22Rv1 (cell line): ENCODE measurements at regions not wholly inside any gene's neighbourhood (a gene's known extent, or its start where the extent isn't known, plus 50 kb on each side); places are given as distances from the start of the nearest gene placed in this dataset.

ENCODE experiments used
- ZFX ChIP-seq: fragments of 450-650 bp; IDR thresholded peaks from 2 replicates; pipeline ENCODE4 v1.6.1; 2017; ENCODE audit warnings: antibody characterized with exemption, borderline replicate concordance
- TF ChIP-seq, protein P1 (sequence below): fragments of 450-650 bp; IDR thresholded peaks from 2 replicates; pipeline ENCODE4 v1.5.1; 2017; ENCODE audit warnings: mild to moderate bottlenecking

DNA sequence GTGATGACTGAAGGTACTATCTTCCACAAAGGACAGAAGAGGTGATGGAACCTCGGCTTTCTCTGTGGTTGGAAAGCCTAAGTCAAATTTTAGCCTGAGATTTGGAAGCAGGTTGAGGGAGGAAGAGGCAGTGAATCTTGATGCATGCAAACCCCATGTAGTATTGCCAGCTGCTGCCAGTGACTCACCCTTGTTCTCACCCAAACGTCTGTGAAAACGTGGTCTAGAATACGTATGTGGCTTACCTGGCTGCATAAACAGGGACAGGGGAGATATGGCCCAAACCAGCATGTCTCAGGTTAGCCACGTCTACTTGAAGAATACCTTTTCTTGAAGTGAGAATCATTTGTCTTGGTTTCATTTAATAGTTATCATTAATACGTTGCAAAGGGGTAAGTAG, 438.0 kb upstream of the MAF start:
- TF ChIP-seq, protein P1, sequence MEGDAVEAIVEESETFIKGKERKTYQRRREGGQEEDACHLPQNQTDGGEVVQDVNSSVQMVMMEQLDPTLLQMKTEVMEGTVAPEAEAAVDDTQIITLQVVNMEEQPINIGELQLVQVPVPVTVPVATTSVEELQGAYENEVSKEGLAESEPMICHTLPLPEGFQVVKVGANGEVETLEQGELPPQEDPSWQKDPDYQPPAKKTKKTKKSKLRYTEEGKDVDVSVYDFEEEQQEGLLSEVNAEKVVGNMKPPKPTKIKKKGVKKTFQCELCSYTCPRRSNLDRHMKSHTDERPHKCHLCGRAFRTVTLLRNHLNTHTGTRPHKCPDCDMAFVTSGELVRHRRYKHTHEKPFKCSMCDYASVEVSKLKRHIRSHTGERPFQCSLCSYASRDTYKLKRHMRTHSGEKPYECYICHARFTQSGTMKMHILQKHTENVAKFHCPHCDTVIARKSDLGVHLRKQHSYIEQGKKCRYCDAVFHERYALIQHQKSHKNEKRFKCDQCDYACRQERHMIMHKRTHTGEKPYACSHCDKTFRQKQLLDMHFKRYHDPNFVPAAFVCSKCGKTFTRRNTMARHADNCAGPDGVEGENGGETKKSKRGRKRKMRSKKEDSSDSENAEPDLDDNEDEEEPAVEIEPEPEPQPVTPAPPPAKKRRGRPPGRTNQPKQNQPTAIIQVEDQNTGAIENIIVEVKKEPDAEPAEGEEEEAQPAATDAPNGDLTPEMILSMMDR, result no peak
- TF ChIP-seq ZFX, result no peak
